ENCODE measurements at regions not wholly inside any gene's neighbourhood (a gene's known extent, or its start where the extent isn't known, plus 50 kb on each side); places are given as distances from the start of the nearest gene placed in this dataset.
A peak's percentile ranks its signal among the peaks of the same experiment; 100 is the strongest.

- no peak for DNase-seq
Measured at GRCh38 chr5:3654515-3654914, 58.9 kb downstream of the IRX1 start.

- DNase-seq, result no peak
Measured at GRCh38 chr5:3656803-3657202, 61.2 kb downstream of the IRX1 start.

- DNase-seq, result no peak
Measured at GRCh38 chr5:3657364-3658022, 61.9 kb downstream of the IRX1 start.

- no peak for DNase-seq
Measured at GRCh38 chr5:3658929-3659328, 63.3 kb downstream of the IRX1 start.

GRCh38 chr5:3659907-3660306 is 64.3 kb downstream of the IRX1 start:
- DNase-seq, result peak; percentile 8 to 20 (median 17)

GRCh38 chr5:3660630-3661029 is 65.0 kb downstream of the IRX1 start:
- DNase-seq, result no peak

DNA sequence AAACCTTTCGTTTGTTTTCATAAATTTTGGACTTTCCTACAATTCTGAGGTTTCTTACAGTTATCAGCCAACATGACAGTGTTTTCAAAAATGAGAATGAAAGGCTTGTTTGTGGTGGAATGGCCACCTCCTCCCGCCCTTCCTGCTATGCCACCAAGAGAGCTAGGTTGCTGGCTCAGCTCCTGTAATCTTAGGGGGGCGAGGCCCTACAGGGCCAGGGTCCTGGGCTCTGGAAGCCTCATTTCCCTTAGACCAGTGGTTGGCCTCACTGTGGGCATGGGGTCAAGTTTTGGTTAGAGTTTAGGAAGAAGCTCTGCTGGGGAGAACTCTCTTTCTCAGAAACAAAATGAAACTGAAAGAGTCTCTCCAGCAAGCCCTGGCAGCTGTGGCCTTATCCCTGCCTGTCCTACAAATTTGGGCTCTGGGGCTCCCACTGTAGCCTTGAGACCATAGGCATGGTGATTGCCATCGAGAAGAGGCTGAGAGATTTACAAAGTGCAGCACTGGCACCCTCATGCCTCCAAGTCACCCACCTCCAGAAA is 66.2 kb downstream of the IRX1 start:
- no peak for DNase-seq

DNA sequence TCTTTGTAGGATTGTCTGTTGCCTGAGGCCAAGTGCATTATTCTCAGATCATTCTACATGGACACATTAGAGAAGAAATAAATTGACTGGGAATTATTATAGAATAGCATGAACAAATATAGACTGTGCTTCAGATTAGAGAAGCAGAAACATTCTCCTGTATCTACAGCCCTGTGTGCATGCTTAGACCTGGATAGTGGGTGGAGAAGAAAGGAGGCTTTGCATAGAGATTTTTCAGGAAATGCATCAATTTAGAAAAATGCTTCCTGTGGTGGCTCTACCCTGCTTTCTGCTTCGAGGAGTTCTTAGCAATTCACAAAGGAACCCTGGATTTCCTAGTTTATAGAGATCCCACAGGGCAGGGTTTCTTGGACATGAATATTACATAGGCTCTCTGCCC is 66.7 kb downstream of the IRX1 start:
- DNase-seq, result no peak

- no peak for DNase-seq
Measured at GRCh38 chr5:3671337-3671736, 75.7 kb downstream of the IRX1 start.

- DNase-seq, result no peak
Measured at GRCh38 chr5:3678801-3679200, 83.2 kb downstream of the IRX1 start.

DNA sequence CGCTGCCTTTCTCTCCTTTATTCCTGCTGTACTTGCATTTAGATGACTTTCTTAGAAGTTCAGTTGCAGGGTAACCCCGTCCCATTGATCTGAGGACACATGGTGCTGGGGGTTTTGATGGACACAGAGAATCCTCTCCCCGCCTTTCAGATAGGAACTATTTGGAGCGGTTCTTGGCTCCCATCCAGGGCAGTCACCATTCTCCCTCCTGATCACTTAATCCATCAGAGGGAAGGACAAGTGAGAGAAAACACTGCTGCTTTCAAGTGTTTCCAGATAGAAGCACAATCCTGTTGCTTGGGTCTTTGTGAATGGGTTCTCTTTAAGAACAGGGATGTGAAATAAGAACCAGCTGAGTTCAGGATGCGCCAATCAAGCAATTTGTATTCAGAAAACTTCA is 85.2 kb downstream of the IRX1 start:
- no peak for DNase-seq

- DNase-seq, result no peak
Measured at GRCh38 chr5:3684118-3684517, 88.5 kb downstream of the IRX1 start.

DNA sequence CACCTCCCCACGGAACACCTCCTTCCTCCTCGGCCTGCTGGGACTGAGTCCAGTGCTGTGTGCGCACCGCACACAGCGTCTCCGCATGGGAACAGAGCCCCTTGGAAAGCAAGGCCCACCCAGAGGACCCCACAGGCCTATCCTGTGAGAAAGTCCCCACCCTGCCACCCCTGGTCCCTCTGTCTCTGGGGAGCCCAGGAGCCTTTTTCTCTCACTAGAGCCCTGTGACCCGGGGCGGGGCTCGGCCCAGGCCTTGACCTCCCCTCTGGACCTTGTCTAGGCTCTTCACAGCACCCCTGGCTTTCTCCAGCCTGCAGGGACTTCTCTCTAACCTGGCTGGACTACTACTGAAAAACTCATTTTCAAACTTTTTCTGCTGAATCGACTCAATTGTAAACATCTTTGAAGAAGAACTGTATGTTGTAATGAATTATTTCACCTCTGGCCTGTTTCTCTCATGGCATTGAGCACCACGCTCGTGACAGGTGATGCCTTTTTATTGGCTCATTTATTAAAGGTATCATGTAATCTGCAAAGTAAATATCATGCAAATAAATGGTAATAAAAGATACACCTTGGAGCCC is 89.2 kb downstream of the IRX1 start:
- DNase-seq, result no peak

DNA sequence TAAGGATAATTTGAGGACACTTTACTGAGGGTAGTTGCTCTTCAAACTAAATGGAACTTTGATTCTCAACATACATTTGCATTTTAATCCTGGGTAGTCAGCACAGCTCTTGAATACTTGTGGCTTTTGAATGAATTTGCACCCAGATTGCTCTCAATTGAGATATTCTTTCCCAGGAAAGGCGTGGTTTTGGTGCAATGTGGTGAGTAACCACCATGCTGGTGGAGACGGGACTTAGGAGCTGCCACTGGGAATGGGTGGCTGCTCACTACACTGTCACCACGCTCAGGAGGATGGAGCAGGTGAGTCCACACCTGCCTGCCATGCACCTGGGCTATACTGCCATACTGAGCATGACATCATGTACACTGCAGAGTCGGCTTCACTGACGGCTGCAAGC is 99.2 kb downstream of the IRX1 start:
- no peak for DNase-seq

GRCh38 chr5:3695818-3696217 is 100.2 kb downstream of the IRX1 start:
- no peak for DNase-seq

- DNase-seq, result no peak
Measured at GRCh38 chr5:3698412-3698811, 102.8 kb downstream of the IRX1 start.

- no peak for DNase-seq
Measured at GRCh38 chr5:3701694-3702093, 106.1 kb downstream of the IRX1 start.

- DNase-seq, result no peak
Measured at GRCh38 chr5:3704661-3705060, 109.0 kb downstream of the IRX1 start.

- DNase-seq, result no peak
Measured at GRCh38 chr5:3709068-3709716, 113.6 kb downstream of the IRX1 start.

GRCh38 chr5:3709717-3710348 is 114.2 kb downstream of the IRX1 start:
- DNase-seq, result no peak

GRCh38 chr5:3715062-3715461 is 119.4 kb downstream of the IRX1 start:
- DNase-seq, result peak in 1 of 3 experiments; percentile 12

DNA sequence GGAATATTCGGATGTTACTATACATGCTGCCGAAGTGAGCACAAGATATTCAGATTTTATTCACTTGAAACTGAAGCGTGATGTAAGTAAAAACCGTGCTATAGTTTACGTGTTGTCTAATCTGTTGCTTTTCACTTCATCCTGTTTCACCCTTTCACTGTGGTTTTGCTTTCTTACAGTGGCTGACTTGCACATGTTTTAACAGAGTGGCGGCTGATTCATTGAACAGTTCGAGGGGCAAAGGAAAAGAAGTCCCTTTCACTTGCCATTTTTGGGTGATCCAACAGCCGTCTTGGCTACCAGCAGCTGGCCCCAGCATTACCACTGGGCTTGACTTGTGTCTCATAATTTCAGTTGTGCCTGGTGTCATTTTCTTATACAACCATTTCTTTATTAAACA is 134.0 kb downstream of the IRX1 start:
- DNase-seq, result no peak

- no peak for DNase-seq
Measured at GRCh38 chr5:3734632-3735031, 139.0 kb downstream of the IRX1 start.

DNA sequence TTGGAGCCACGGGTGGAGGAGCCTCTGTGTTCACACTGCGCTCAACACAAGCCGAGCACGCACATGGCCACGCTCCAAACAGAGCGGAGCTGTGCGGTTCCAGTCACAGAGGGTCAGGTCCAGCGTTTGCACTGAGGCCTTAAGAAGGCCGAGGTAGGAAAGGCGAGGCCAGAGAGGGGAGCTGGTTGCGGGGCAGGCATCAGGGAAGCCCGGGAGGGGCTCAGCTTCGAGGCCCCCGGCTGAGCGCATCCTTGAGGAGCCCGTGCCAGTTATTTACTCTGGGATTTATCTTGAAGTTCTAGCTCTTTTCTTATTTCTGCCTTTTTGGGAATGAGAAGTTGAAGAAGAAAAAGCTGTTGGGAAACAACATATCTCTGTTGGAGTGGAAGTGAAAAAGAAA is 140.8 kb downstream of the IRX1 start:
- no peak for DNase-seq

All from NCI-H1417 (cell line).